Colonic mucosa (tissue), 4 donors: ENCODE measurements at regions not wholly inside any gene's neighbourhood (a gene's known extent, or its start where the extent isn't known, plus 50 kb on each side); places are given as distances from the start of the nearest gene placed in this dataset.

Experiments
- DNase-seq: peaks from one replicate; pipeline ENCODE4 v3.0.0-alpha.2; 2020
- H3K27ac ChIP-seq: fragments of 200-600 bp; one replicate; pipeline ENCODE4 v1.8.0; 2021
- H3K27me3 ChIP-seq: fragments of 200-600 bp; one replicate; pipeline ENCODE4 v1.8.0; 2021
- H3K36me3 ChIP-seq: fragments of 200-600 bp; one replicate; pipeline ENCODE4 v1.8.0; 2021
- H3K4me1 ChIP-seq: fragments of 200-600 bp; one replicate; pipeline ENCODE4 v1.8.0; 2021; ENCODE audit warnings: mild to moderate bottlenecking
- H3K4me3 ChIP-seq: fragments of 200-600 bp; one replicate; pipeline ENCODE4 v1.8.0; 2021
- H3K9ac ChIP-seq, 2 donors: one replicate each; pipeline ENCODE4 v1.7.0; 2013; ENCODE audit warnings: control low read depth in 2 of 2, low read depth in 2 of 2, low read length in 2 of 2
- H3K9me3 ChIP-seq: fragments of 200-600 bp; one replicate; pipeline ENCODE4 v1.8.0; 2021
- intact Hi-C: fragments of 100-400 bp; cut with DNase I; formaldehyde crosslinking; loops from one replicate; pipeline ENCODE4 v1.14.1; 2022
- TF ChIP-seq, protein P1 (sequence below): fragments of 200-600 bp; IDR thresholded peaks from one replicate; pipeline ENCODE4 v1.8.0; 2022; ENCODE audit warnings: antibody characterized with exemption, mild to moderate bottlenecking
- donor health status: healthy.
- donor health status: DM: no; HTN: no; CAD: no.
- donor health status: DM: no; HTN: no; CAD: no.

DNA sequence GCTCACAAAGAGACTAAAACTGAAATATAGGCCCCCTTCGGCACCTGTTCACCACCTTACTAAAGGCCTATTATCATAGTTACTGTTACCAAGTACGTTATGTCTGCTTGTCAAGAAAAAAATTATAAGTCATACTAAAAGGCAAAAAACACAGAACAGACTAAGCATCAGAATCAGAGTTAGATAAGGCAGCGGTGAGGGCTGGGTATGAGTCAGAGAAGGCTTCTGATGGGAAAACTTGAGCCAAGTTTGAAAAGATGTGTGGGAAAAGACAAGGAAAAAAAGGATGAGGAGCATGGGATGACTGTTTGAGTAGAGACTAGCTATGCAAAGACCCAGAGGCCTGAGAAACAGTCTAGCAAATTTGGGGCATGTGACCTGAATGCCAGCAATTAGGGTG is 387.2 kb upstream of the SGO1 start:
- H3K36me3 ChIP-seq = no peaks in the 10 kb centered on the region
- no peak overlapping the region for H3K9ac ChIP-seq
- no peak overlapping the region for H3K27ac ChIP-seq
- no peak for DNase-seq
- intact Hi-C loops = no loop called here
- H3K27me3 ChIP-seq = no peaks in the 10 kb centered on the region
- no peaks in the 10 kb centered on the region for H3K9me3 ChIP-seq
- TF ChIP-seq, protein P1, sequence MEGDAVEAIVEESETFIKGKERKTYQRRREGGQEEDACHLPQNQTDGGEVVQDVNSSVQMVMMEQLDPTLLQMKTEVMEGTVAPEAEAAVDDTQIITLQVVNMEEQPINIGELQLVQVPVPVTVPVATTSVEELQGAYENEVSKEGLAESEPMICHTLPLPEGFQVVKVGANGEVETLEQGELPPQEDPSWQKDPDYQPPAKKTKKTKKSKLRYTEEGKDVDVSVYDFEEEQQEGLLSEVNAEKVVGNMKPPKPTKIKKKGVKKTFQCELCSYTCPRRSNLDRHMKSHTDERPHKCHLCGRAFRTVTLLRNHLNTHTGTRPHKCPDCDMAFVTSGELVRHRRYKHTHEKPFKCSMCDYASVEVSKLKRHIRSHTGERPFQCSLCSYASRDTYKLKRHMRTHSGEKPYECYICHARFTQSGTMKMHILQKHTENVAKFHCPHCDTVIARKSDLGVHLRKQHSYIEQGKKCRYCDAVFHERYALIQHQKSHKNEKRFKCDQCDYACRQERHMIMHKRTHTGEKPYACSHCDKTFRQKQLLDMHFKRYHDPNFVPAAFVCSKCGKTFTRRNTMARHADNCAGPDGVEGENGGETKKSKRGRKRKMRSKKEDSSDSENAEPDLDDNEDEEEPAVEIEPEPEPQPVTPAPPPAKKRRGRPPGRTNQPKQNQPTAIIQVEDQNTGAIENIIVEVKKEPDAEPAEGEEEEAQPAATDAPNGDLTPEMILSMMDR = no peak
- H3K4me3 ChIP-seq = no peak overlapping the region
- H3K4me1 ChIP-seq = no peaks in the 10 kb centered on the region

DNA sequence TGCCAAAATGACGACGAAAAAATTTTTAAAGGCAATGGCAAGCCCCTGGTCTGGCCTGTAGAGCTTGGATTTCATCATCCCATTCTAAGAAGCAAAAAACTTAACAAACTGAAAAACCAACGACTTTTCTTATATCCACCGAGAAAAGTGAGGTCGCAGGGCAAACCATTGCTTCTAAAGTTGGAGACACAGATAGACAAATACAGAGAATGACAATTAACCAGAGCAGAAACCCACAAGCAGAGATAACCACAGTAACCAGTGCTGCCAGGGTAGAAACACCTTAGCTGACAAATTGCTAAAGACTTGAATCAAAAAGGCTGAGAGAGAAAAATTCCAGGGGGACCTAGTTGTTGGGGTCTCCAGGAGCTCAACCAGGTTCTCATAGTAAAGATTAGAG is 386.5 kb upstream of the SGO1 start:
- intact Hi-C loops = no loop called here
- H3K27me3 ChIP-seq = no peaks in the 10 kb centered on the region

DNA sequence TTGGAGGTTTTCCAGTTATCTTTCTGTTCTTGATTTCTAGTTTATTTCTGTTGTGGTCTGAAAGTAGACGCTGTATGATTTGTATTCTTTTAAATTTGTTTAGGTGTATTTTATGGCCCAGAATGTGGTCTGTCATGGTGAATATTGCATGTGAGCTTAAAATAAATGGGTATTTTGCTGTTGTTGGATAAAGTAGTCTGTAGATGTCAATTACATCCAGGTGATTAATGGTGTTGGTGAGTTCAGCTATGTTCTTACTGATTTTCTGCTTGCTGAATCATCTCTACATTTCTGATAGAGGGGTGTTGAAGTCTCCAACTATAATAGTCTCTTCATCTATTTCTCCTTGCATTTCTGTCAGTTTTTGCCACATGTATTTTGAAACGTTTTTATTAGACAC is 383.3 kb upstream of the SGO1 start:
- Histone ChIP-seq H3K9ac (no peak overlapping the region), H3K27me3 (no peaks in the 10 kb centered on the region), H3K27ac (no peak overlapping the region), H3K4me3 (no peak overlapping the region), H3K4me1 (no peaks in the 10 kb centered on the region), H3K9me3 (no peaks in the 10 kb centered on the region), H3K36me3 (no peaks in the 10 kb centered on the region)
- intact Hi-C loops = no loop called here
- TF ChIP-seq, protein P1 = no peak
- DNase-seq = no peak

More for the DNA sequence above, 386.5 kb upstream of the SGO1 start:
- no peak overlapping the region for H3K4me3 ChIP-seq
- TF ChIP-seq, protein P1 = no peak
- no peak overlapping the region for H3K27ac ChIP-seq
- no peaks in the 10 kb centered on the region for H3K4me1 ChIP-seq
- no peaks in the 10 kb centered on the region for H3K36me3 ChIP-seq
- no peak overlapping the region for H3K9ac ChIP-seq
- no peak for DNase-seq
- no peaks in the 10 kb centered on the region for H3K9me3 ChIP-seq

DNA sequence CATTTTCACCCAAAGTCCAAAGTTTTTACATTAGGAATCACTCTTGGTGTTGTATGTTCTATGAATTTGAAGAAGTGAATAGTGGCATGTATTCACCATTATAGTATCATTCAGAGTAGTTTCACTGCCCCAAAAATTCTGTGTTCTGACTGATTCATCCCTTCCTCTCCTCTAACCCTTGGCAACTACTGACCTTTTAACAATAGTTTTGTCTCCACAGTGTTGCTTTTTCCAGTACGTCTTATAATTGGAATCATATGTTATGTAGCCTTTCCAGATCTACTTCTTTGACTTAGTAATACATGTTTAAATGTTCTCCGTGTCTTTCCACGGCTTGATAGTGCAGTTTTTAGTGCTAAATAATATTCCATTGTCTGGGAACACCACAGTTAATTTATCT is 379.0 kb upstream of the SGO1 start:
- H3K27ac ChIP-seq = no peak overlapping the region
- no peaks in the 10 kb centered on the region for H3K27me3 ChIP-seq
- H3K9ac ChIP-seq = no peak overlapping the region
- H3K9me3 ChIP-seq = no peaks in the 10 kb centered on the region
- no peak for DNase-seq
- no peaks in the 10 kb centered on the region for H3K4me1 ChIP-seq
- TF ChIP-seq, protein P1 = no peak
- intact Hi-C loops = no loop called here
- H3K36me3 ChIP-seq = no peaks in the 10 kb centered on the region
- no peak overlapping the region for H3K4me3 ChIP-seq

DNA sequence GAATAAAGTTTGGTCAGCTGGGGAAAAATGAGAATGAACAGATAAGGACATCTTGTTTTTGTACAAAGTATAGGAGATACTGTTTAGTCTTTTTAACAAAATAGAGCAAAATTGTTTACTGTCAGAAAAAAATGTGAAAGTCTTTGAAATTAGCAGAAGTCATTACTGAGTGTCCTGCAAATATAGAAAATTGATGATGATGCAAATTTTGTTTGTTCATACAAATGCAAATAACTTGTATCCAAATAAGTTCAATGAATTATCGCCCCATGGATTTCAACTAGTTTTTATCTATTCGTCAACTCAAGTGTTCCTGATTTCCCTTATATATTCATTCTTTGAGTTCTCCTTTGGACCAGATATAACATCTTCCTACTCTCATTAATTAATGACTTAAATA is 378.0 kb upstream of the SGO1 start:
- H3K4me1 ChIP-seq = no peaks in the 10 kb centered on the region
- H3K9me3 ChIP-seq = no peaks in the 10 kb centered on the region
- TF ChIP-seq, protein P1 = no peak
- no peaks in the 10 kb centered on the region for H3K27me3 ChIP-seq
- no peak for DNase-seq
- intact Hi-C loops = no loop called here
- H3K36me3 ChIP-seq = no peaks in the 10 kb centered on the region
- H3K4me3 ChIP-seq = no peak overlapping the region
- no peak overlapping the region for H3K27ac ChIP-seq
- H3K9ac ChIP-seq = no peak overlapping the region

DNA sequence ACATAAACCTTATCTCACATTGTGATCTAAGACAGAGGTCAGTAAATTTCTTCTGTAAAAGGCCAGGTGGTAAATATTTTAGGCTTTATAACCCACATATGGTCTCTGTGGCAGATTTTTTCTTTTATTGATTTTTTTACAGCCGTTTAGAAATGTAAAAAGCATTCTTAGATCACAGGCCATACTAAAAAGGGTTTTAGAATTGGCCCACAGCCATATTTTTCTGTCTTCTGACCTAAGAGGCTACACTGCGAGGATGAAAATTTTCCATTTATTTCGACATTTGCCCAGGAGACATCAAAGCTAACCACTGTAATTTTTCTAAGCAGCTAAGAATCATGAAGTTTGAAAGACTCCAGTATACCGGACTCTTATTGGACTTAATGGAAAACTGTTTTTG is 377.2 kb upstream of the SGO1 start:
- H3K27ac ChIP-seq = no peak overlapping the region
- no peak for DNase-seq
- no peak overlapping the region for H3K9ac ChIP-seq
- intact Hi-C loops = no loop called here
- H3K4me3 ChIP-seq = no peak overlapping the region
- H3K4me1 ChIP-seq = no peaks in the 10 kb centered on the region
- TF ChIP-seq, protein P1 = no peak
- no peaks in the 10 kb centered on the region for H3K27me3 ChIP-seq
- H3K36me3 ChIP-seq = no peaks in the 10 kb centered on the region
- H3K9me3 ChIP-seq = no peaks in the 10 kb centered on the region
